ENCODE measurements at regions not wholly inside any gene's neighbourhood (a gene's known extent, or its start where the extent isn't known, plus 50 kb on each side); places are given as distances from the start of the nearest gene placed in this dataset.

DNA sequence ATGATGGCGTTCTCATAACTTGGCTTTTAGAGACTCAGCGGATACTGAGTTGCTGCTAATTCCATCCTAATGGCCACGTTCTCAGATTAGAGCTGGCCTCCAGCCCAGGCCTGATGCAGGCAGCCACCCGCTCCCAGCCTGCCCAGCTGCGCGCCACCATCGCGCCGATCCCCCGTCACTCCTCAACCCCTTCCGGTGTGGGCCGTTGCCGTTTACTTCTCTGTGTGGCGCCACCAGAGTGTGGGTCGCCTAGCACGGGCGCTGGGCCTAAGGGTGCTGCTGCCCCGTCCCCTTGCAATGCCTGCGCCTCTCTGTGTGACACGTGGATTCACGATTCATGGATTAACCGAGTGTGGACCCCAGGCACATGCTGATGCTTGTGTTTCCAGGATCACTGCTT is 1116.0 kb downstream of the BRD1 start:
- TF ChIP-seq BACH2 (CRISPR knock-in tag; IDR thresholded peaks at IDR 0.05; ENCODE audit: borderline replicate concordance) = no peak
- TF ChIP-seq, protein P1, sequence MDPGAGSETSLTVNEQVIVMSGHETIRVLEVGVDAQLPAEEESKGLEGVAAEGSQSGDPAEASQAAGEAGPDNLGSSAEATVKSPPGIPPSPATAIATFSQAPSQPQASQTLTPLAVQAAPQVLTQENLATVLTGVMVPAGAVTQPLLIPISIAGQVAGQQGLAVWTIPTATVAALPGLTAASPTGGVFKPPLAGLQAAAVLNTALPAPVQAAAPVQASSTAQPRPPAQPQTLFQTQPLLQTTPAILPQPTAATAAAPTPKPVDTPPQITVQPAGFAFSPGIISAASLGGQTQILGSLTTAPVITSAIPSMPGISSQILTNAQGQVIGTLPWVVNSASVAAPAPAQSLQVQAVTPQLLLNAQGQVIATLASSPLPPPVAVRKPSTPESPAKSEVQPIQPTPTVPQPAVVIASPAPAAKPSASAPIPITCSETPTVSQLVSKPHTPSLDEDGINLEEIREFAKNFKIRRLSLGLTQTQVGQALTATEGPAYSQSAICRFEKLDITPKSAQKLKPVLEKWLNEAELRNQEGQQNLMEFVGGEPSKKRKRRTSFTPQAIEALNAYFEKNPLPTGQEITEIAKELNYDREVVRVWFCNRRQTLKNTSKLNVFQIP (CRISPR knock-in tag; IDR thresholded peaks at IDR 0.05; ENCODE audit: borderline replicate concordance, low read depth) = no peak
- TF ChIP-seq ZNF70 (CRISPR knock-in tag; IDR thresholded peaks at IDR 0.05) = no peak
- no peak for TF ChIP-seq ZC3H10 (CRISPR knock-in tag; IDR thresholded peaks at IDR 0.05)
- no peak for TF ChIP-seq ESRRG (CRISPR knock-in tag; IDR thresholded peaks at IDR 0.05)
- TF ChIP-seq TCF4 (CRISPR knock-in tag; IDR thresholded peaks at IDR 0.05; ENCODE audit: borderline replicate concordance) = no peak
- TF ChIP-seq, protein P2, sequence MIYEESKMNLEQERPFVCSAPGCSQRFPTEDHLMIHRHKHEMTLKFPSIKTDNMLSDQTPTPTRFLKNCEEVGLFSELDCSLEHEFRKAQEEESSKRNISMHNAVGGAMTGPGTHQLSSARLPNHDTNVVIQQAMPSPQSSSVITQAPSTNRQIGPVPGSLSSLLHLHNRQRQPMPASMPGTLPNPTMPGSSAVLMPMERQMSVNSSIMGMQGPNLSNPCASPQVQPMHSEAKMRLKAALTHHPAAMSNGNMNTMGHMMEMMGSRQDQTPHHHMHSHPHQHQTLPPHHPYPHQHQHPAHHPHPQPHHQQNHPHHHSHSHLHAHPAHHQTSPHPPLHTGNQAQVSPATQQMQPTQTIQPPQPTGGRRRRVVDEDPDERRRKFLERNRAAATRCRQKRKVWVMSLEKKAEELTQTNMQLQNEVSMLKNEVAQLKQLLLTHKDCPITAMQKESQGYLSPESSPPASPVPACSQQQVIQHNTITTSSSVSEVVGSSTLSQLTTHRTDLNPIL (CRISPR knock-in tag; IDR thresholded peaks at IDR 0.05; ENCODE audit: low read depth) = no peak
- no peak for TF ChIP-seq SNAI2 (CRISPR knock-in tag; IDR thresholded peaks at IDR 0.05)
- TF ChIP-seq GLIS3 (CRISPR knock-in tag; IDR thresholded peaks at IDR 0.05) = no peak
- TF ChIP-seq ISL1 (CRISPR knock-in tag; IDR thresholded peaks at IDR 0.05) = no peak
- no peak for TF ChIP-seq CSDC2 (CRISPR knock-in tag; IDR thresholded peaks at IDR 0.05)
- no peak for TF ChIP-seq OSR1 (CRISPR knock-in tag; IDR thresholded peaks at IDR 0.05)
- TF ChIP-seq, protein P3, sequence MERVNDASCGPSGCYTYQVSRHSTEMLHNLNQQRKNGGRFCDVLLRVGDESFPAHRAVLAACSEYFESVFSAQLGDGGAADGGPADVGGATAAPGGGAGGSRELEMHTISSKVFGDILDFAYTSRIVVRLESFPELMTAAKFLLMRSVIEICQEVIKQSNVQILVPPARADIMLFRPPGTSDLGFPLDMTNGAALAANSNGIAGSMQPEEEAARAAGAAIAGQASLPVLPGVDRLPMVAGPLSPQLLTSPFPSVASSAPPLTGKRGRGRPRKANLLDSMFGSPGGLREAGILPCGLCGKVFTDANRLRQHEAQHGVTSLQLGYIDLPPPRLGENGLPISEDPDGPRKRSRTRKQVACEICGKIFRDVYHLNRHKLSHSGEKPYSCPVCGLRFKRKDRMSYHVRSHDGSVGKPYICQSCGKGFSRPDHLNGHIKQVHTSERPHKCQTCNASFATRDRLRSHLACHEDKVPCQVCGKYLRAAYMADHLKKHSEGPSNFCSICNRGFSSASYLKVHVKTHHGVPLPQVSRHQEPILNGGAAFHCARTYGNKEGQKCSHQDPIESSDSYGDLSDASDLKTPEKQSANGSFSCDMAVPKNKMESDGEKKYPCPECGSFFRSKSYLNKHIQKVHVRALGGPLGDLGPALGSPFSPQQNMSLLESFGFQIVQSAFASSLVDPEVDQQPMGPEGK (CRISPR knock-in tag; IDR thresholded peaks at IDR 0.05; ENCODE audit: borderline replicate concordance) = no peak
- no peak for TF ChIP-seq PPARA (CRISPR knock-in tag; IDR thresholded peaks at IDR 0.05; ENCODE audit: borderline replicate concordance)
- TF ChIP-seq RARB (CRISPR knock-in tag; IDR thresholded peaks at IDR 0.05) = no peak
- TF ChIP-seq, protein P4, sequence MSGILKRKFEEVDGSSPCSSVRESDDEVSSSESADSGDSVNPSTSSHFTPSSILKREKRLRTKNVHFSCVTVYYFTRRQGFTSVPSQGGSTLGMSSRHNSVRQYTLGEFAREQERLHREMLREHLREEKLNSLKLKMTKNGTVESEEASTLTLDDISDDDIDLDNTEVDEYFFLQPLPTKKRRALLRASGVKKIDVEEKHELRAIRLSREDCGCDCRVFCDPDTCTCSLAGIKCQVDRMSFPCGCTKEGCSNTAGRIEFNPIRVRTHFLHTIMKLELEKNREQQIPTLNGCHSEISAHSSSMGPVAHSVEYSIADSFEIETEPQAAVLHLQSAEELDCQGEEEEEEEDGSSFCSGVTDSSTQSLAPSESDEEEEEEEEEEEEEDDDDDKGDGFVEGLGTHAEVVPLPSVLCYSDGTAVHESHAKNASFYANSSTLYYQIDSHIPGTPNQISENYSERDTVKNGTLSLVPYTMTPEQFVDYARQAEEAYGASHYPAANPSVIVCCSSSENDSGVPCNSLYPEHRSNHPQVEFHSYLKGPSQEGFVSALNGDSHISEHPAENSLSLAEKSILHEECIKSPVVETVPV (CRISPR knock-in tag; IDR thresholded peaks at IDR 0.05) = no peak
- ATAC-seq = no peak

DNA sequence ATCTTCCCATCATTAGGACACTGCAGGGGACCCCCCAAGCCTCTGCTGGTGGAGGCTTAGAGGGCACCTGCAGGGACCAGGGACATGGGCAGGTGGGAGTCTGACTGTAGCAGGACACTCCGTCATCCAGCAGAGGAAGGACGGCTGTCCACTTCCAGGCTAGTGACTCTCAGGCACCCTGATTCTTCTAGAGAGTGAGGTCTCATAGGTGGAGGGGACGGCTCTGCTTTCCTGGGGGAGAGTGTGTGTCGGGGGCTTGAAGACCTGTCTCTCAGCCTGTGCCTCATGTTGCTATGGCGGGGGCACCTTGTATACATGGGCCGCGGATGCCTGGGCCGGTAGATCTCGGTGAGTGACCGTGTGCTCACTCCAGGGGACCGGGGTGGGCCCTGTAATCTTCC is 1116.6 kb downstream of the BRD1 start:
- TF ChIP-seq RARB (CRISPR knock-in tag; IDR thresholded peaks at IDR 0.05) (no peak), ISL1 (CRISPR knock-in tag; IDR thresholded peaks at IDR 0.05) (no peak), ZFP30 (CRISPR knock-in tag; IDR thresholded peaks at IDR 0.05) (no peak), CSDC2 (CRISPR knock-in tag; IDR thresholded peaks at IDR 0.05) (no peak), ZC3H10 (CRISPR knock-in tag; IDR thresholded peaks at IDR 0.05) (no peak), ARNTL (CRISPR knock-in tag; IDR thresholded peaks at IDR 0.05; ENCODE audit: borderline replicate concordance, low read depth) (no peak), ZNF8 (CRISPR knock-in tag; IDR thresholded peaks at IDR 0.05) (no peak), ZNF565 (CRISPR knock-in tag; conservative IDR thresholded peaks at IDR 0.05; ENCODE audit: low read depth) (no peak), ESRRG (CRISPR knock-in tag; IDR thresholded peaks at IDR 0.05) (no peak), GLIS3 (CRISPR knock-in tag; IDR thresholded peaks at IDR 0.05) (no peak), PPARA (CRISPR knock-in tag; IDR thresholded peaks at IDR 0.05; ENCODE audit: borderline replicate concordance) (no peak), OSR1 (CRISPR knock-in tag; IDR thresholded peaks at IDR 0.05) (no peak), TCF4 (CRISPR knock-in tag; IDR thresholded peaks at IDR 0.05; ENCODE audit: borderline replicate concordance) (no peak), BACH2 (CRISPR knock-in tag; IDR thresholded peaks at IDR 0.05; ENCODE audit: borderline replicate concordance) (no peak), TOX (CRISPR knock-in tag; IDR thresholded peaks at IDR 0.05; ENCODE audit: borderline replicate concordance) (no peak)
- TF ChIP-seq, protein P5, sequence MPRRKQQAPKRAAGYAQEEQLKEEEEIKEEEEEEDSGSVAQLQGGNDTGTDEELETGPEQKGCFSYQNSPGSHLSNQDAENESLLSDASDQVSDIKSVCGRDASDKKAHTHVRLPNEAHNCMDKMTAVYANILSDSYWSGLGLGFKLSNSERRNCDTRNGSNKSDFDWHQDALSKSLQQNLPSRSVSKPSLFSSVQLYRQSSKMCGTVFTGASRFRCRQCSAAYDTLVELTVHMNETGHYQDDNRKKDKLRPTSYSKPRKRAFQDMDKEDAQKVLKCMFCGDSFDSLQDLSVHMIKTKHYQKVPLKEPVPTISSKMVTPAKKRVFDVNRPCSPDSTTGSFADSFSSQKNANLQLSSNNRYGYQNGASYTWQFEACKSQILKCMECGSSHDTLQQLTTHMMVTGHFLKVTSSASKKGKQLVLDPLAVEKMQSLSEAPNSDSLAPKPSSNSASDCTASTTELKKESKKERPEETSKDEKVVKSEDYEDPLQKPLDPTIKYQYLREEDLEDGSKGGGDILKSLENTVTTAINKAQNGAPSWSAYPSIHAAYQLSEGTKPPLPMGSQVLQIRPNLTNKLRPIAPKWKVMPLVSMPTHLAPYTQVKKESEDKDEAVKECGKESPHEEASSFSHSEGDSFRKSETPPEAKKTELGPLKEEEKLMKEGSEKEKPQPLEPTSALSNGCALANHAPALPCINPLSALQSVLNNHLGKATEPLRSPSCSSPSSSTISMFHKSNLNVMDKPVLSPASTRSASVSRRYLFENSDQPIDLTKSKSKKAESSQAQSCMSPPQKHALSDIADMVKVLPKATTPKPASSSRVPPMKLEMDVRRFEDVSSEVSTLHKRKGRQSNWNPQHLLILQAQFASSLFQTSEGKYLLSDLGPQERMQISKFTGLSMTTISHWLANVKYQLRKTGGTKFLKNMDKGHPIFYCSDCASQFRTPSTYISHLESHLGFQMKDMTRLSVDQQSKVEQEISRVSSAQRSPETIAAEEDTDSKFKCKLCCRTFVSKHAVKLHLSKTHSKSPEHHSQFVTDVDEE (CRISPR knock-in tag; IDR thresholded peaks at IDR 0.05) = no peak
- TF ChIP-seq, protein P1 (CRISPR knock-in tag; IDR thresholded peaks at IDR 0.05; ENCODE audit: borderline replicate concordance, low read depth) = no peak
- TF ChIP-seq, protein P3 (CRISPR knock-in tag; IDR thresholded peaks at IDR 0.05; ENCODE audit: borderline replicate concordance) = no peak
- TF ChIP-seq, protein P4 (CRISPR knock-in tag; IDR thresholded peaks at IDR 0.05) = no peak
- TF ChIP-seq, protein P2 (CRISPR knock-in tag; IDR thresholded peaks at IDR 0.05; ENCODE audit: low read depth) = no peak
- ATAC-seq = no peak

All from SK-N-SH treated with all-trans-retinoic acid at 6 μM for 48 hours (cell line).